HepG2 (cell line): ENCODE measurements at regions not wholly inside any gene's neighbourhood (a gene's known extent, or its start where the extent isn't known, plus 50 kb on each side); places are given as distances from the start of the nearest gene placed in this dataset.

ENCODE experiments used
- ATAC-seq: fragments of 200-7000 bp; cut with Tn5 transposase; 3 replicates; pipeline ENCODE4 v1.9.1; 2020; ENCODE audit warnings: mild to moderate bottlenecking, moderate library complexity
- BruUV-seq: library from RNA; stranded (reverse); fragments of 400-500 nt; replicated peaks from 2 replicates; lab custom pipeline; 2021; lab: Mats Ljungman, UMichigan
- CTCF ChIA-PET: fragments of 300-600 bp; formaldehyde crosslinking; extraction: SDS; loops from one replicate; lab custom pipeline; 2021; ENCODE audit warnings: low total read pairs, inconsistent platforms, low intra/inter-chr PET ratio; lab: Yijun Ruan, JAX
- POLR2A ChIA-PET: fragments of 350-600 bp; sonication (Branson Sonifier 250); formaldehyde crosslinking; loops from one replicate; lab custom pipeline; 2020; ENCODE audit warnings: antibody characterized with exemption, inconsistent platforms; lab: Yijun Ruan, JAX
- DNase-seq: peaks from one replicate; pipeline ENCODE4 v3.0.0-alpha.2; 2015; ENCODE audit warnings: low spot score
- FAIRE-seq: peaks from 3 replicates; lab custom pipeline; 2011; peaks lifted over from hg19 to GRCh38; lab: Jason Lieb, UNC
- H2AFZ ChIP-seq: one replicate; pipeline ENCODE4 v1.6.1; 2011; ENCODE audit warnings: low read length, inconsistent platforms
- H3K27ac ChIP-seq: fragments of 300-600 bp; 3 replicates; pipeline ENCODE4 v1.8.0; 2011; ENCODE audit warnings: mixed run types, mild to moderate bottlenecking, mixed read lengths, low read length, inconsistent platforms; ENCODE audit not compliant: insufficient read depth; ENCODE audit errors: extremely low read length
- H3K27me3 ChIP-seq, 2 experiments: fragments of 200-600 bp in 1 of 2; 2 replicates in 1 of 2; 3 replicates in 1 of 2; pipeline versions ENCODE4 v1.6.0 to v1.8.0; 2011; ENCODE audit warnings: low read length in 2 of 2, mild to moderate bottlenecking in 2 of 2, moderate library complexity in 2 of 2, inconsistent platforms in 1 of 2; ENCODE audit not compliant: insufficient read depth in 2 of 2, control insufficient read depth in 1 of 2
- H3K36me3 ChIP-seq, 2 experiments: fragments of 200-600 bp in 1 of 2; replicated peaks in 1 of 2; 2 replicates in 1 of 2; 3 replicates in 1 of 2; pipeline versions ENCODE4 v1.5.1 to v1.8.0; 2011; ENCODE audit warnings: low read length in 2 of 2, inconsistent platforms in 1 of 2; ENCODE audit not compliant: insufficient read depth in 2 of 2, control insufficient read depth in 1 of 2
- H3K4me1 ChIP-seq: 2 replicates; pipeline ENCODE4 v1.5.1; 2012; ENCODE audit warnings: low read length, inconsistent platforms; ENCODE audit not compliant: insufficient read depth
- H3K4me2 ChIP-seq: 2 replicates; pipeline ENCODE4 v1.6.0; 2011; ENCODE audit warnings: low read depth, low read length, inconsistent platforms
- H3K4me3 ChIP-seq, 3 experiments: fragments of 200-600 bp in 1 of 3; sonication (generic), shearing (Covaris generic) in 1 of 3; replicated peaks in 1 of 3; 2 replicates each; pipeline ENCODE4 v1.5.1; 2011 to 2016; ENCODE audit warnings: low read length in 3 of 3, inconsistent platforms in 2 of 3, low read depth in 2 of 3, mild to moderate bottlenecking in 2 of 3, control low read depth in 1 of 3, mixed read lengths in 1 of 3; ENCODE audit not compliant: insufficient read depth in 1 of 3
- H3K79me2 ChIP-seq: one replicate; pipeline ENCODE4 v1.6.1; 2011; ENCODE audit warnings: low read length, inconsistent platforms; ENCODE audit not compliant: insufficient read depth
- H3K9ac ChIP-seq: 2 replicates; pipeline ENCODE4 v1.6.0; 2011; ENCODE audit warnings: mild to moderate bottlenecking, low read depth, low read length, inconsistent platforms; ENCODE audit not compliant: insufficient read depth
- H3K9me3 ChIP-seq: 2 replicates; pipeline ENCODE4 v1.5.1; 2012; ENCODE audit warnings: mild to moderate bottlenecking, low read length
- H4K20me1 ChIP-seq: 2 replicates; pipeline ENCODE4 v1.6.0; 2011; ENCODE audit warnings: inconsistent platforms, mild to moderate bottlenecking, low read length, moderate library complexity; ENCODE audit not compliant: insufficient read depth
- BCLAF1 ChIP-seq: fragments of 450-650 bp; IDR thresholded peaks from 2 replicates; pipeline ENCODE4 v1.6.1; 2017; ENCODE audit warnings: mild to moderate bottlenecking
- BHLHE40 ChIP-seq: IDR thresholded peaks from 2 replicates; pipeline ENCODE4 v1.6.1; 2011; ENCODE audit warnings: low read length, improper control_type of control experiment
- HDAC6 ChIP-seq: fragments of 200-600 bp; sonication (generic); IDR thresholded peaks from 2 replicates; pipeline ENCODE4 v1.7.0; 2017; ENCODE audit warnings: mild to moderate bottlenecking, antibody characterized with exemption, low read length, low read depth
- MTA3 ChIP-seq: sonication (generic); formaldehyde crosslinking; IDR thresholded peaks from 2 replicates; pipeline ENCODE4 v1.4.0; 2020; ENCODE audit warnings: missing genetic modification reagents
- PHF8 ChIP-seq: sonication (generic); formaldehyde crosslinking; IDR thresholded peaks from 2 replicates; pipeline ENCODE4 v1.5.0; 2020; ENCODE audit warnings: missing genetic modification reagents
- ZFX ChIP-seq: sonication (generic); formaldehyde crosslinking; IDR thresholded peaks from 2 replicates; pipeline ENCODE4 v1.4.0; 2020; ENCODE audit warnings: mild to moderate bottlenecking, low read depth, missing genetic modification reagents, moderate library complexity
- ZNF10 ChIP-seq: sonication (generic); formaldehyde crosslinking; IDR thresholded peaks from 2 replicates; pipeline ENCODE4 v1.4.0; 2020; ENCODE audit warnings: mild to moderate bottlenecking, low read depth, missing genetic modification reagents, borderline replicate concordance
- ZNF558 ChIP-seq: sonication (generic); formaldehyde crosslinking; IDR thresholded peaks from 2 replicates; pipeline ENCODE4 v1.9.0; 2022; ENCODE audit warnings: mild to moderate bottlenecking, missing genetic modification reagents, borderline replicate concordance
- WGBS: methylation state at CpG from one replicate; pipeline ENCODE4 v1.1.6; 2017; ENCODE audit warnings: low lambda C conversion rate; 5-methylcytosine and 5-hydroxymethylcytosine counted together
- in situ Hi-C: cut with HindIII; loops from 2 replicates; pipeline ENCODE4 v1.10.0; 2017; ENCODE audit warnings: low pct_unique_long_range_greater_than_20kb; ENCODE audit not compliant: extremely low pct_ligation_motif_present
- intact Hi-C: fragments of 100-400 bp; cut with micrococcal nuclease; formaldehyde crosslinking; loops from one replicate; pipeline ENCODE4 v1.10.0; 2022; ENCODE audit not compliant: unreplicated experiment
- TF ChIP-seq, protein P1 (sequence below): IDR thresholded peaks from 2 replicates; pipeline ENCODE4 v1.6.1; 2016

GRCh38 chr18:27549335-27550039 is 364.4 kb upstream of the CHST9 start:
- H3K4me2 ChIP-seq = no peak overlapping the region
- no peak overlapping the region for H3K9ac ChIP-seq
- BruUV-seq = no TSS peak
- POLR2A ChIA-PET = no interaction called here
- WGBS = 18% methylated on average over 6 of the region's 6 CpGs
- no peak overlapping the region for H3K27ac ChIP-seq
- intact Hi-C loops (no loop called here), in situ Hi-C loops (no loop called here)
- H2AFZ ChIP-seq = no peak overlapping the region
- no peaks in the 10 kb centered on the region for H3K4me1 ChIP-seq
- CTCF ChIA-PET = no interaction called here
- no peaks in the 10 kb centered on the region for H3K9me3 ChIP-seq
- FAIRE-seq (no peak), ATAC-seq (no peak), DNase-seq (no peak)
- no peaks in the 10 kb centered on the region for H3K27me3 ChIP-seq
- no peak overlapping the region for H3K4me3 ChIP-seq
- no peaks in the 10 kb centered on the region for H3K36me3 ChIP-seq
- TF ChIP-seq, protein P1, sequence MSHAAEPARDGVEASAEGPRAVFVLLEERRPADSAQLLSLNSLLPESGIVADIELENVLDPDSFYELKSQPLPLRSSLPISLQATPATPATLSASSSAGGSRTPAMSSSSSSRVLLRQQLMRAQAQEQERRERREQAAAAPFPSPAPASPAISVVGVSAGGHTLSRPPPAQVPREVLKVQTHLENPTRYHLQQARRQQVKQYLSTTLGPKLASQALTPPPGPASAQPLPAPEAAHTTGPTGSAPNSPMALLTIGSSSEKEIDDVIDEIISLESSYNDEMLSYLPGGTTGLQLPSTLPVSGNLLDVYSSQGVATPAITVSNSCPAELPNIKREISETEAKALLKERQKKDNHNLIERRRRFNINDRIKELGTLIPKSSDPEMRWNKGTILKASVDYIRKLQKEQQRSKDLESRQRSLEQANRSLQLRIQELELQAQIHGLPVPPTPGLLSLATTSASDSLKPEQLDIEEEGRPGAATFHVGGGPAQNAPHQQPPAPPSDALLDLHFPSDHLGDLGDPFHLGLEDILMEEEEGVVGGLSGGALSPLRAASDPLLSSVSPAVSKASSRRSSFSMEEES = no peak
- TF ChIP-seq PHF8 (CRISPR knock-in tag) (no peak), ZNF10 (no peak), ZNF558 (no peak), BCLAF1 (no peak), HDAC6 (no peak), MTA3 (no peak), BHLHE40 (no peak), ZFX (CRISPR knock-in tag) (no peak)
- no peaks in the 10 kb centered on the region for H4K20me1 ChIP-seq
- H3K79me2 ChIP-seq = no peaks in the 10 kb centered on the region
